ENCODE measurements at regions not wholly inside any gene's neighbourhood (a gene's known extent, or its start where the extent isn't known, plus 50 kb on each side); places are given as distances from the start of the nearest gene placed in this dataset.

DNA sequence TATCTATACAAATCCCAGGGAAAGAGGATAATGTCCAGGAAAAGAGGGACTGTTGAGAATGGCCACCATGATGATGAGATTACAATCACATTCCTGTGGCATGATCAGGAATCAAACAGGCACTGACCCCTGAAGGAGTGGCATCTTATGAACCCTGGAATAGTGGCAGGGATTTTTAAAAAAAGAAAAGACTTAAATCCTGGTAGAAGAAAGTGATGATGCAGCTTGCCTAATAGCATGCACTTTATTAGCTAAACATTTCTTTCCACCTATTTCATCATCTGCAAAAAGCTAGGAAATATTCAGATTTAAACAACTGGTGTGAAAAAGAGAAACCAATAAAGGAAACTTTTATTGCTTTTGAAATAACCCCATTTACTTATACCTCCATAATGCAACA lies 87.2 kb upstream of the FSHR start:
- TF ChIP-seq, protein P1, sequence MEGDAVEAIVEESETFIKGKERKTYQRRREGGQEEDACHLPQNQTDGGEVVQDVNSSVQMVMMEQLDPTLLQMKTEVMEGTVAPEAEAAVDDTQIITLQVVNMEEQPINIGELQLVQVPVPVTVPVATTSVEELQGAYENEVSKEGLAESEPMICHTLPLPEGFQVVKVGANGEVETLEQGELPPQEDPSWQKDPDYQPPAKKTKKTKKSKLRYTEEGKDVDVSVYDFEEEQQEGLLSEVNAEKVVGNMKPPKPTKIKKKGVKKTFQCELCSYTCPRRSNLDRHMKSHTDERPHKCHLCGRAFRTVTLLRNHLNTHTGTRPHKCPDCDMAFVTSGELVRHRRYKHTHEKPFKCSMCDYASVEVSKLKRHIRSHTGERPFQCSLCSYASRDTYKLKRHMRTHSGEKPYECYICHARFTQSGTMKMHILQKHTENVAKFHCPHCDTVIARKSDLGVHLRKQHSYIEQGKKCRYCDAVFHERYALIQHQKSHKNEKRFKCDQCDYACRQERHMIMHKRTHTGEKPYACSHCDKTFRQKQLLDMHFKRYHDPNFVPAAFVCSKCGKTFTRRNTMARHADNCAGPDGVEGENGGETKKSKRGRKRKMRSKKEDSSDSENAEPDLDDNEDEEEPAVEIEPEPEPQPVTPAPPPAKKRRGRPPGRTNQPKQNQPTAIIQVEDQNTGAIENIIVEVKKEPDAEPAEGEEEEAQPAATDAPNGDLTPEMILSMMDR (IDR thresholded peaks at IDR 0.05): no peak
- no peak for TF ChIP-seq POLR2A (IDR thresholded peaks at IDR 0.05)
- TF ChIP-seq POLR2AphosphoS5 (IDR thresholded peaks at IDR 0.05): no peak
